Immature natural killer cell (primary cell): ENCODE measurements at regions not wholly inside any gene's neighbourhood (a gene's known extent, or its start where the extent isn't known, plus 50 kb on each side); places are given as distances from the start of the nearest gene placed in this dataset.

Experiments
- DNase-seq, 3 donors: peaks; one replicate each; pipeline ENCODE4 v3.0.0; 2022; ENCODE audit warnings: mixed read lengths in 1 of 3
- H3K27ac Mint-ChIP-seq, 6 donors: one replicate each; pipeline ENCODE4 v1.8.0; 2020; ENCODE audit warnings: mixed read lengths in 6 of 6, mild to moderate bottlenecking in 5 of 6, inconsistent platforms in 4 of 6, moderate library complexity in 3 of 6
- H3K27me3 Mint-ChIP-seq, 3 donors: one replicate each; pipeline ENCODE4 v1.8.0; 2020 to 2021; ENCODE audit warnings: low read depth in 3 of 3, mild to moderate bottlenecking in 3 of 3, mixed read lengths in 3 of 3, moderate library complexity in 3 of 3, inconsistent platforms in 1 of 3
- H3K36me3 Mint-ChIP-seq, 3 donors: one replicate each; pipeline ENCODE4 v1.8.0; 2020; ENCODE audit warnings: mixed read lengths in 3 of 3, inconsistent platforms in 2 of 3, mild to moderate bottlenecking in 2 of 3
- H3K4me1 Mint-ChIP-seq, 2 donors: one replicate each; pipeline ENCODE4 v1.8.0; 2020; ENCODE audit warnings: inconsistent platforms in 2 of 2, mild to moderate bottlenecking in 2 of 2, mixed read lengths in 2 of 2, moderate library complexity in 1 of 2
- H3K4me3 Mint-ChIP-seq, 5 donors: one replicate each; pipeline ENCODE4 v1.8.0; 2020; ENCODE audit warnings: mild to moderate bottlenecking in 5 of 5, mixed read lengths in 5 of 5, inconsistent platforms in 3 of 5, moderate library complexity in 3 of 5
- H3K9me3 Mint-ChIP-seq, 6 donors: one replicate each; pipeline ENCODE4 v1.8.0; 2020; ENCODE audit warnings: mild to moderate bottlenecking in 6 of 6, mixed read lengths in 6 of 6, inconsistent platforms in 4 of 6, moderate library complexity in 3 of 6

DNA sequence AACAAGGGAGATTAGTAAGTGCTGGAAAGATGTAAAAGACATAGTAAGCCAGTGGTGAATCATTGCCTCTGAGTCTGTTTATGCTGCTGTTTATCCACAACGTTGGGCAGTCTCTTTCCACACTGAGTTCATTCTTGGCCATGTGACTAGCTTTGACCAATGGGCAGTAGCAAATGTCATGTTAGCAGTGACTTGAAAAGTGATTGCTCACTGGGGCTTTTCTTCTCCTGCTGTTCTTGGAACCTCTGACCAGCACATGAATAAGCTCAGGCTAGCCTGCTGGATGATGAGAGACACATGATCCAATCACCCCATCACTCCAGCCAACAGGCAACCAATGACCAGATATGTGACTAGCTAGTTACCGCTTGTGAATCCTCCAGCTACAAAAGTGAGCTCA, 360.4 kb downstream of the SLC4A3 start:
- Mint-ChIP-seq H3K4me1 (no peaks in the 10 kb centered on the region), H3K4me3 (no peak overlapping the region), H3K36me3 (no peaks in the 10 kb centered on the region), H3K9me3 (peaks cover 0 to 3% (median 0%) of the 10 kb centered on the region in 6 donors), H3K27me3 (peaks cover 0 to 1% (median 0%) of the 10 kb centered on the region in 3 donors), H3K27ac (no peak overlapping the region)
- no peak for DNase-seq

- Mint-ChIP-seq H3K27ac (no peak overlapping the region), H3K9me3 (peaks cover 0 to 3% (median 0%) of the 10 kb centered on the region in 6 donors), H3K4me1 (no peaks in the 10 kb centered on the region), H3K27me3 (peaks cover 0 to 1% (median 0%) of the 10 kb centered on the region in 3 donors), H3K4me3 (no peak overlapping the region), H3K36me3 (no peaks in the 10 kb centered on the region)
- DNase-seq, result no peak
Observed at GRCh38 chr2:219989744-219990143, 362.3 kb downstream of the SLC4A3 start.

- no peak overlapping the region for H3K27ac Mint-ChIP-seq
- no peaks in the 10 kb centered on the region for H3K36me3 Mint-ChIP-seq
- no peak for DNase-seq
- no peak overlapping the region for H3K4me3 Mint-ChIP-seq
- H3K4me1 Mint-ChIP-seq, result no peaks in the 10 kb centered on the region
- peaks cover 0 to 3% (median under 1%) of the 10 kb centered on the region in 6 donors for H3K9me3 Mint-ChIP-seq
- peaks cover 0 to 1% (median 0%) of the 10 kb centered on the region in 3 donors for H3K27me3 Mint-ChIP-seq
Observed at GRCh38 chr2:219991116-219991515, 363.7 kb downstream of the SLC4A3 start.

- Mint-ChIP-seq H3K4me3 (no peak overlapping the region), H3K4me1 (no peaks in the 10 kb centered on the region), H3K27ac (no peak overlapping the region)
Observed at GRCh38 chr2:219995399-219995798, 368.0 kb downstream of the SLC4A3 start.

GRCh38 chr2:219995991-219996765, 368.7 kb downstream of the SLC4A3 start:
- no peak overlapping the region for H3K4me3 Mint-ChIP-seq
- H3K9me3 Mint-ChIP-seq, result peaks cover 0 to 1% (median 0%) of the 10 kb centered on the region in 6 donors
- H3K36me3 Mint-ChIP-seq, result no peaks in the 10 kb centered on the region
- H3K4me1 Mint-ChIP-seq, result no peaks in the 10 kb centered on the region
- no peak overlapping the region for H3K27ac Mint-ChIP-seq
- H3K27me3 Mint-ChIP-seq, result peaks cover 0 to 3% (median 0%) of the 10 kb centered on the region in 3 donors
- no peak for DNase-seq

More at GRCh38 chr2:219995399-219995798, 368.0 kb downstream of the SLC4A3 start:
- Mint-ChIP-seq H3K27me3 (peaks cover 0 to 4% (median 0%) of the 10 kb centered on the region in 3 donors), H3K9me3 (peaks cover 0 to 3% (median 0%) of the 10 kb centered on the region in 6 donors), H3K36me3 (no peaks in the 10 kb centered on the region)
- DNase-seq, result no peak

- Mint-ChIP-seq H3K4me3 (no peak overlapping the region), H3K27ac (no peak overlapping the region), H3K9me3 (peaks cover 0 to 1% (median 0%) of the 10 kb centered on the region in 6 donors), H3K27me3 (peaks cover 0 to 3% (median 0%) of the 10 kb centered on the region in 3 donors), H3K4me1 (no peaks in the 10 kb centered on the region), H3K36me3 (no peaks in the 10 kb centered on the region)
- DNase-seq, result no peak
Observed at GRCh38 chr2:219997341-219997851, 370.0 kb downstream of the SLC4A3 start.

DNA sequence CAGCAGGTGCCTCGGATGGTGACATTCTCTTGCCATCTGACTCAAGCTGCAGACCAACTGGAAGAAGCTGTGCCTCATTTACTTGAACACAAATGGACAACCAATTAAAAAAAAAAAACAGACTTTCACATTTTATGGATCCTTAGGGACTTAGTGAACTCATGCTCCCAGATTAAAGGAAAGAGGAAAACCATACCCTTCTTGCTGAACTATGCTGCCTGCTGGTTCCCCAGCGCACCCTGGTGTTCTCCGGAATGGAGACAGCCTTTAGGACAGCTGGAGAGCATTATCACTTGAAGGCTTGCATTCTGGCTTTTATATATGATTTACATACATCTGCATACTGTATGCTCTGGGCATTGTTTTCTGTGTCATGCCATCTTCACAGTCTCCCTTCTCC, 370.7 kb downstream of the SLC4A3 start:
- H3K27ac Mint-ChIP-seq, result no peak overlapping the region

GRCh38 chr2:219998714-219999227, 371.3 kb downstream of the SLC4A3 start:
- Mint-ChIP-seq H3K36me3 (no peaks in the 10 kb centered on the region), H3K4me1 (no peaks in the 10 kb centered on the region), H3K27me3 (peaks cover 0 to 3% (median 0%) of the 10 kb centered on the region in 3 donors), H3K9me3 (peaks cover 0 to 1% (median 0%) of the 10 kb centered on the region in 6 donors), H3K4me3 (no peak overlapping the region), H3K27ac (no peak overlapping the region)
- no peak for DNase-seq

More for the DNA sequence above, 370.7 kb downstream of the SLC4A3 start:
- no peaks in the 10 kb centered on the region for H3K36me3 Mint-ChIP-seq
- no peak for DNase-seq
- peaks cover 0 to 3% (median 0%) of the 10 kb centered on the region in 3 donors for H3K27me3 Mint-ChIP-seq
- peaks cover 0 to 1% (median 0%) of the 10 kb centered on the region in 6 donors for H3K9me3 Mint-ChIP-seq
- H3K4me3 Mint-ChIP-seq, result no peak overlapping the region
- no peaks in the 10 kb centered on the region for H3K4me1 Mint-ChIP-seq

- Mint-ChIP-seq H3K4me1 (no peaks in the 10 kb centered on the region), H3K27ac (no peak overlapping the region), H3K36me3 (no peaks in the 10 kb centered on the region), H3K9me3 (peaks cover 0 to 1% (median 0%) of the 10 kb centered on the region in 6 donors), H3K4me3 (no peak overlapping the region), H3K27me3 (peaks cover 0 to 3% (median 2%) of the 10 kb centered on the region in 3 donors)
- DNase-seq, result no peak
Observed at GRCh38 chr2:220000080-220000479, 372.6 kb downstream of the SLC4A3 start.

DNA sequence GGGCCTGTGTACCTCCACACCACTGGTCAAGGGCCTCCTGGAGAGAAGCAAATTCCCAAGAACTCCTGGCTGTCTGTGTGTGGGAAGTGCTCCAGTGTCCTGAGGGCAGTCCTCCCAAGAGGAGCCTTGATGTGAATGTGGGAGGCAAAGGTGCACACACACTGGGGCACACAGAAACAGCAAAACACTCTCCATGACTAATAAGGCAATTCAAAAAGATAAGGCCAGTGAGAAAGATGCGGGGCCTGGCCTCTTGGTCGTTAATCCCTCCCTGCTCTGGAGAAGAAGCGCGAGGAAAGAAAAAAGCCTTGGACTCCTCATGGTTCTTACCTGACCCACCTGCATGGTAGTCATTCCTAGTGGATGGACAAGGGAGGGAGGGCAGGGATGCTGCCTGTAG, 373.2 kb downstream of the SLC4A3 start:
- Mint-ChIP-seq H3K27me3 (peaks cover 0 to 3% (median 2%) of the 10 kb centered on the region in 3 donors), H3K4me3 (no peak overlapping the region), H3K9me3 (peaks cover 0 to 1% (median 0%) of the 10 kb centered on the region in 6 donors), H3K36me3 (no peaks in the 10 kb centered on the region), H3K4me1 (no peaks in the 10 kb centered on the region), H3K27ac (no peak overlapping the region)
- no peak for DNase-seq

DNA sequence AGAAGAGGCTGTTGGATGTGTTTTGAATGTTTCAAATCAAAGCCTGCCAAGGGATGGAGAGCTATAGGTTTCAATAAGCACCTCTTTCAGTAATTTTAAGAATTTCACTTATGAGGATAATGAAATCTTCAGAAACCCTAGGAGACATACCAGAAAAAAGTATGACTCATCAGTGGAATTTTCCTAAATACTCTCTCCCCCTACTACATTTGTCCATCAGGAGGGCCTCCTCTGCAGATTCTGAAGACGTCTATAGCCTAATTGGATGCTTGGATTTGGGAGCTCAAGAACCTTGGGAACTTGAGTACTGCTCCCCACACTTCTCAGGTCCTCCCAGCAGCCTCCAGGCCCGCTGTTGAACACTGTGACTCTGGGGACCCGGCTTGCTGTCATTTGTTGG, 374.3 kb downstream of the SLC4A3 start:
- no peak for DNase-seq
- Mint-ChIP-seq H3K27me3 (peaks cover 0 to 3% (median 2%) of the 10 kb centered on the region in 3 donors), H3K4me1 (no peaks in the 10 kb centered on the region), H3K36me3 (no peaks in the 10 kb centered on the region), H3K9me3 (no peaks in the 10 kb centered on the region), H3K27ac (no peak overlapping the region), H3K4me3 (no peak overlapping the region)

DNA sequence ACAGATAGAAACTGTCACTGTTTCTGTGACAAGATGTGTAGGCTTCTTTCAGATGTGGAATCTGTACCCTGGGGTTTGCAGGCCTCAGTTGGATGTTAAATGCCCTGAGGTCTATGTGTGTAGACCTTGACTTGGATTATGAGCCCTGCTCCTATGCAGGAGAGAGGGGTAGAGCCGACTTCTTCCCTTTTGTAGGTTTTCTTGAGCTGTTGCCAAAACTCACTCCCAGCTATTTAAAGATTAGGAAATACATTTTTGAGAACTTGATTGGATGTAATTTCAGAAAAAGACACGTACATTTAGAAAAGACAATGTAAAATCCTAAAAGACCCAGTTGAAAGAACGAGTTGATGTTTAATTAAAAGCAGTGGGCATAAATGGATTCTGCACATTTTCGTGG, 374.8 kb downstream of the SLC4A3 start:
- DNase-seq, result no peak
- H3K27ac Mint-ChIP-seq, result no peak overlapping the region

DNA sequence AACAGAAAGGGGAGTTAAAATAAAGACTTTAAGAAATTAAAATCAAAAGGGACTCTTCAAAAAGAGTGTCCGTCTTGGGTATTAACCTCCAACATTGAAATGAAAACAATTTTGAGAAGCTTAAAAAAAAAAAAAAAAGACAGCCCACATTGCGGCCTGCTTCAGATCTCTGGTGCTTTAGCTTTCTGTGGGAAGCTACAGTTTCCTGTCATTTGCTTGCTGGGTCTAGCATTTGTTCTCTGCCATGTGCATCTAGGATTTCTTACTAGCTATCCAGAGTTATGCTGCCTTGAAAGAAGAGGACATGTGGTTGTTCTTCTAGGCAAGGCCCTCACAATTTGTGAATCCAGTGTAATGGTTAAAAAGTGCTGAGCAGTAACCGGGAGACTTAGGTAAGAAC, 375.3 kb downstream of the SLC4A3 start:
- H3K27ac Mint-ChIP-seq, result no peak overlapping the region
- no peak overlapping the region for H3K4me3 Mint-ChIP-seq
- peaks cover 0 to 2% (median 0%) of the 10 kb centered on the region in 3 donors for H3K27me3 Mint-ChIP-seq
- no peaks in the 10 kb centered on the region for H3K9me3 Mint-ChIP-seq
- H3K36me3 Mint-ChIP-seq, result no peaks in the 10 kb centered on the region
- H3K4me1 Mint-ChIP-seq, result no peaks in the 10 kb centered on the region
- DNase-seq, result no peak

More for the DNA sequence above, 374.8 kb downstream of the SLC4A3 start:
- Mint-ChIP-seq H3K4me1 (no peaks in the 10 kb centered on the region), H3K36me3 (no peaks in the 10 kb centered on the region), H3K4me3 (no peak overlapping the region), H3K27me3 (peaks cover 0 to 2% (median 0%) of the 10 kb centered on the region in 3 donors), H3K9me3 (no peaks in the 10 kb centered on the region)

DNA sequence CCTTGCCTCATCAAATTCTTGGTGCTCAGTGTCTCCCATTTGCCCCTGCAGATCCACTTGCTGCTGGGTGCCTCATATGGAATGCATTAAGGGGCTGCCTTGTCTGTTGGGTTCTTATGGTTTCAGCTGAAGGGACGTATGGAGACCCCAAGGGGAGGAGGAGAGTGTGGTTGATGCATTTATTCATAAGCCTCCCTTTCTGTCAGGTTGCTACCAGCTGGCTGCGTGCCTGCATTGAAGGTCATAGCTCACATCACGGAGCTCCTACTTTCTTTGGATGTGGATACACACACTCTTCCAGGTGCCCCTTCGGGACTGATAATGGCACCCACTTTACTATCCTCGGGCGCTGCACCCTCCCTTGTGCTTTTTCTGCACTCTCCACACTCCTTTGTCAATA, 377.9 kb downstream of the SLC4A3 start:
- Mint-ChIP-seq H3K4me3 (no peak overlapping the region), H3K4me1 (no peaks in the 10 kb centered on the region), H3K27me3 (peaks cover 0 to 4% (median 2%) of the 10 kb centered on the region in 3 donors), H3K27ac (no peak overlapping the region), H3K9me3 (no peaks in the 10 kb centered on the region), H3K36me3 (no peaks in the 10 kb centered on the region)
- DNase-seq, result no peak
